Mesenchymal stem cell (in vitro differentiated cells and primary cell): ENCODE measurements at regions not wholly inside any gene's neighbourhood (a gene's known extent, or its start where the extent isn't known, plus 50 kb on each side); places are given as distances from the start of the nearest gene placed in this dataset.

Experiments
- DNase-seq: peaks from one replicate; pipeline ENCODE4 v3.0.0-alpha.2; 2013
- H2AFZ ChIP-seq: one replicate; pipeline ENCODE4 v1.6.1; 2013; ENCODE audit warnings: low read depth, mild to moderate bottlenecking, control low read depth, inconsistent platforms, low read length, moderate library complexity
- H2AK5ac ChIP-seq: 2 replicates; pipeline ENCODE4 v1.6.1; 2013; ENCODE audit warnings: low read length, moderate library complexity, mild to moderate bottlenecking, inconsistent platforms; ENCODE audit not compliant: severe bottlenecking
- H2BK120ac ChIP-seq: one replicate; pipeline ENCODE4 v1.6.1; 2013; ENCODE audit warnings: low read depth, mild to moderate bottlenecking, inconsistent platforms, low read length, moderate library complexity
- H2BK12ac ChIP-seq, 2 experiments: one replicate each; pipeline ENCODE4 v1.6.1; 2013; ENCODE audit warnings: inconsistent platforms in 2 of 2, low read length in 2 of 2, mild to moderate bottlenecking in 2 of 2, moderate library complexity in 2 of 2, control low read depth in 1 of 2
- H2BK15ac ChIP-seq: one replicate; pipeline ENCODE4 v1.6.1; 2013; ENCODE audit warnings: mild to moderate bottlenecking, low read depth, inconsistent platforms; ENCODE audit not compliant: poor library complexity, severe bottlenecking
- H2BK5ac ChIP-seq: 2 replicates; pipeline ENCODE4 v1.6.1; 2013; ENCODE audit warnings: low read depth, mild to moderate bottlenecking, low read length, control low read depth, inconsistent platforms; ENCODE audit not compliant: poor library complexity, severe bottlenecking
- H3K14ac ChIP-seq, 2 experiments: one replicate each; pipeline ENCODE4 v1.6.1; 2013; ENCODE audit warnings: inconsistent platforms in 2 of 2, low read length in 2 of 2, control low read depth in 1 of 2, mild to moderate bottlenecking in 1 of 2, moderate library complexity in 1 of 2
- H3K18ac ChIP-seq, 2 experiments: one replicate each; pipeline ENCODE4 v1.6.1; 2013; ENCODE audit warnings: inconsistent platforms in 2 of 2, low read length in 2 of 2, control low read depth in 1 of 2, low read depth in 1 of 2, mild to moderate bottlenecking in 1 of 2
- H3K23ac ChIP-seq, 2 experiments: one replicate each; pipeline ENCODE4 v1.6.1; 2013; ENCODE audit warnings: inconsistent platforms in 2 of 2, low read length in 2 of 2, mild to moderate bottlenecking in 2 of 2, moderate library complexity in 2 of 2, control low read depth in 1 of 2
- H3K27ac ChIP-seq: 2 replicates; pipeline ENCODE4 v1.5.1; 2013; ENCODE audit warnings: mild to moderate bottlenecking, moderate library complexity, low read length, control low read depth, inconsistent platforms; ENCODE audit not compliant: poor library complexity, severe bottlenecking
- H3K27me3 ChIP-seq, 2 experiments: 2 replicates each; pipeline versions ENCODE4 v1.6.1 to v1.7.0; 2013; ENCODE audit warnings: low read length in 2 of 2, mild to moderate bottlenecking in 2 of 2, moderate library complexity in 2 of 2, control low read depth in 1 of 2, inconsistent platforms in 1 of 2; ENCODE audit not compliant: control insufficient read depth in 1 of 2, insufficient read depth in 1 of 2
- H3K36me3 ChIP-seq, 2 experiments: 2 replicates each; pipeline versions ENCODE4 v1.6.1 to v1.7.0; 2013; ENCODE audit warnings: low read length in 2 of 2, control low read depth in 1 of 2, inconsistent platforms in 1 of 2, low read depth in 1 of 2, mild to moderate bottlenecking in 1 of 2; ENCODE audit not compliant: insufficient read depth in 2 of 2, control insufficient read depth in 1 of 2
- H3K4ac ChIP-seq, 2 experiments: one replicate each; pipeline ENCODE4 v1.6.1; 2013; ENCODE audit warnings: inconsistent platforms in 2 of 2, low read length in 2 of 2, mild to moderate bottlenecking in 2 of 2, moderate library complexity in 2 of 2, control low read depth in 1 of 2, low read depth in 1 of 2
- H3K4me1 ChIP-seq: 2 replicates; pipeline ENCODE4 v1.6.1; 2013; ENCODE audit warnings: low read depth, low read length, control low read depth; ENCODE audit not compliant: control insufficient read depth, insufficient read depth
- H3K4me2 ChIP-seq: 2 replicates; pipeline ENCODE4 v1.6.1; 2013; ENCODE audit warnings: low read length, mild to moderate bottlenecking, inconsistent platforms; ENCODE audit not compliant: poor library complexity, severe bottlenecking
- H3K4me3 ChIP-seq, 2 experiments: 2 replicates each; pipeline versions ENCODE4 v1.5.1 to v1.7.0; 2013; ENCODE audit warnings: low read length in 2 of 2, mild to moderate bottlenecking in 2 of 2, control low read depth in 1 of 2, low read depth in 1 of 2; ENCODE audit not compliant: insufficient read depth in 1 of 2
- H3K79me1 ChIP-seq: replicated peaks from 2 replicates; pipeline ENCODE4 v1.6.1; 2013; ENCODE audit warnings: mild to moderate bottlenecking, control low read depth, low read length, inconsistent platforms; ENCODE audit not compliant: poor library complexity, severe bottlenecking
- H3K9ac ChIP-seq: 2 replicates; pipeline ENCODE4 v1.7.0; 2013; ENCODE audit warnings: mild to moderate bottlenecking, low read length, moderate library complexity
- H3K9me3 ChIP-seq: 2 replicates; pipeline ENCODE4 v1.7.0; 2013; ENCODE audit warnings: mild to moderate bottlenecking, low read length; ENCODE audit not compliant: control insufficient read depth
- H4K8ac ChIP-seq: one replicate; pipeline ENCODE4 v1.6.1; 2013; ENCODE audit warnings: inconsistent platforms, mild to moderate bottlenecking, low read length, moderate library complexity
- H4K91ac ChIP-seq: one replicate; pipeline ENCODE4 v1.6.1; 2013; ENCODE audit warnings: mild to moderate bottlenecking, low read length, inconsistent platforms
- WGBS: methylation state at CpG from one replicate; pipeline ENCODE4 v1.1.7; 2013; ENCODE audit warnings: mixed read lengths; 5-methylcytosine and 5-hydroxymethylcytosine counted together

- no peak for DNase-seq
- Histone ChIP-seq H2BK12ac (no peak overlapping the region), H2AK5ac (no peak overlapping the region), H3K4me3 (no peak overlapping the region), H2BK5ac (no peak overlapping the region), H2AFZ (no peak overlapping the region), H3K14ac (no peak overlapping the region), H3K27me3 (no peaks in the 10 kb centered on the region), H3K9ac (no peak overlapping the region), H2BK15ac (no peak overlapping the region), H3K18ac (no peak overlapping the region), H3K23ac (no peak overlapping the region), H3K4me2 (no peak overlapping the region), H4K8ac (no peak overlapping the region), H3K36me3 (no peaks in the 10 kb centered on the region), H3K79me1 (no peaks in the 10 kb centered on the region), H3K4ac (no peak overlapping the region), H3K9me3 (peaks cover 2% of the 10 kb centered on the region), H4K91ac (no peak overlapping the region), H3K27ac (no peak overlapping the region), H2BK120ac (no peak overlapping the region), H3K4me1 (no peaks in the 10 kb centered on the region)
- no CpG with 5 or more reads among the region's 2 CpGs for WGBS
Measured at GRCh38 chr6:8529250-8529649, 93.9 kb upstream of the SLC35B3 start.

DNA sequence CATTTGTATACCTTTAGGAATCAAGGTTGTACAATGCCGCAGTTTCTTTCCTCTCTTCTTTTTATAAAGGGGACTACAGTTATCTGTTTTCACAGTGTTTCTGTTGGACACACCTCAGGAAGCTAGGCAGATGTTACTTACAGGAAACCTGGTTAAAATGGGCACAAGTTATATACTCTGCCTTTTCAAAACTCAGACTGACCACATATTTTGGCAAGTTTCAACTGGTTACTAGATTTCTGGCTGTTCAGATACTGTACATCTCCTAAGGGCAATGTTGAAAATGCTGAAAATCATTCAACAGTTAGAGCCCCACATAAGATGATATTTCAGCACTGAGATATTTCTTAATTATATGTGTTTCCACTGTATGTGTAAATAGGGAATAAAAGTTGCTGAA is 92.5 kb upstream of the SLC35B3 start:
- Histone ChIP-seq H4K8ac (no peak overlapping the region), H3K36me3 (no peaks in the 10 kb centered on the region), H3K14ac (no peak overlapping the region), H2BK5ac (no peak overlapping the region), H2AK5ac (no peak overlapping the region), H2BK120ac (no peak overlapping the region), H3K79me1 (no peaks in the 10 kb centered on the region), H3K9me3 (peaks cover 2% of the 10 kb centered on the region), H3K4ac (no peak overlapping the region), H3K9ac (no peak overlapping the region), H3K4me2 (no peak overlapping the region), H3K18ac (no peak overlapping the region), H2BK12ac (no peak overlapping the region), H4K91ac (no peak overlapping the region), H3K27me3 (no peaks in the 10 kb centered on the region), H3K4me1 (no peaks in the 10 kb centered on the region), H3K27ac (no peak overlapping the region), H2BK15ac (no peak overlapping the region), H2AFZ (no peak overlapping the region), H3K4me3 (no peak overlapping the region), H3K23ac (no peak overlapping the region)
- WGBS = 100% methylated on average over 1 of the region's 1 CpG
- DNase-seq = no peak

DNA sequence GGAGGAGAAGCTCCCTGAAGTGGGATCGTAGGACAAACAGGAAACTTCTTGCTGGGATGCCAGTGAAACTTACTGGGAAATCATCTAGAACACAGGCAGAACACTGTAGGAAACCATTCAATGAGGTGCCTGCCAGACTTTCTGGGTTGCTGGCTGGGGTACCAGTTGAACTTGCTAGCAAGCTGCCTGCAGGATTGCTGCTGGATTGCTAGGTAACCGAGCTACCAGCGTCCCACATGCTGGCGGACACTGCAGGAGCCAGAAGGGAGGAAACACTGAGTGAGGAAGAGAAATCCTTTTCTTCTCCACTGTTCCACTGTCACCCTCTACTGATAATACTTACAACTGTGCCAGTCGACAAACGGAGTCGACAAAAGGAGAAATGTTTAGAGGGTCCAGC is 91.3 kb upstream of the SLC35B3 start:
- Histone ChIP-seq H3K14ac (no peak overlapping the region), H2BK120ac (no peak overlapping the region), H2BK5ac (no peak overlapping the region), H3K36me3 (no peaks in the 10 kb centered on the region), H3K23ac (no peak overlapping the region), H3K9me3 (peaks cover 2% of the 10 kb centered on the region), H3K4ac (no peak overlapping the region), H3K9ac (no peak overlapping the region), H2AFZ (no peak overlapping the region), H3K79me1 (no peaks in the 10 kb centered on the region), H4K91ac (no peak overlapping the region), H3K27ac (no peak overlapping the region), H3K18ac (no peak overlapping the region), H3K4me1 (no peaks in the 10 kb centered on the region), H3K4me3 (no peak overlapping the region), H2BK15ac (no peak overlapping the region), H4K8ac (no peak overlapping the region), H3K27me3 (no peaks in the 10 kb centered on the region), H2AK5ac (no peak overlapping the region), H2BK12ac (no peak overlapping the region), H3K4me2 (no peak overlapping the region)
- 97% methylated on average over 4 of the region's 7 CpGs for WGBS
- DNase-seq = no peak

DNA sequence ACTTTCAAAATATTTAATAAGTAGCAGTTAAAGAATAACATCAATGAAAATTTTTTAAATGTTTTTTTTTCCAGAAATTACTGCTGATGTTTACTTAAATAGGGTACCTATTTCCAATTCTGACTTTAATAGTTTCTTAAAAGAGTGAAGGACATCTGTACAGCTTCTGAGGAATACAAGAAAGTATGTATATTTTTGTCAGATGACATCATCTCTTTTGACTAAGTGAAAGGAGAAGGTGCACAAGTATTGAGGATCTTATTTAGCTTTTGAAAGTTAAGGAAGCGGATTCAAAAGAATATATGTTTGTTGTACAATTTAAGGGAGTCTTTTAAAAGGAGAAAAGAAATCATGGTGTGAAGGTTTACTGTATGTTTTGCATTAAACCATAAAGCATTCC is 90.0 kb upstream of the SLC35B3 start:
- WGBS = 100% methylated on average over 1 of the region's 1 CpG
- Histone ChIP-seq H2AFZ (no peak overlapping the region), H3K23ac (no peak overlapping the region), H2BK5ac (no peak overlapping the region), H3K4me1 (no peaks in the 10 kb centered on the region), H2BK12ac (no peak overlapping the region), H2AK5ac (no peak overlapping the region), H2BK120ac (no peak overlapping the region), H3K79me1 (no peaks in the 10 kb centered on the region), H3K36me3 (no peaks in the 10 kb centered on the region), H3K9ac (no peak overlapping the region), H3K27ac (no peak overlapping the region), H2BK15ac (no peak overlapping the region), H3K18ac (no peak overlapping the region), H3K14ac (no peak overlapping the region), H3K4ac (no peak overlapping the region), H4K91ac (no peak overlapping the region), H3K27me3 (no peaks in the 10 kb centered on the region), H3K4me2 (no peak overlapping the region), H3K9me3 (no peaks in the 10 kb centered on the region), H4K8ac (no peak overlapping the region), H3K4me3 (no peak overlapping the region)
- DNase-seq = no peak
